Activated CD8-positive, alpha-beta T cell treated with anti-CD3 and anti-CD28 coated beads for 36 hours (primary cell): ENCODE measurements at regions not wholly inside any gene's neighbourhood (a gene's known extent, or its start where the extent isn't known, plus 50 kb on each side); places are given as distances from the start of the nearest gene placed in this dataset.

ENCODE experiments used
- ATAC-seq: fragments of 200-7000 bp; cut with Tn5 transposase; one replicate; pipeline ENCODE4 v1.10.0; 2021; ENCODE audit warnings: mild to moderate bottlenecking, moderate library complexity
- CTCF ChIA-PET: fragments of 350-600 bp; sonication (Branson Sonifier 250); formaldehyde crosslinking; loops from one replicate; lab custom pipeline; 2021; ENCODE audit warnings: antibody characterized with exemption; lab: Charles Lee
- POLR2A ChIA-PET: fragments of 350-600 bp; sonication (Branson Sonifier 250); formaldehyde crosslinking; loops from one replicate; lab custom pipeline; 2021; ENCODE audit warnings: antibody characterized with exemption; lab: Charles Lee
- DNase-seq: peaks from one replicate; pipeline ENCODE4 v3.0.0-alpha.2; 2020
- H3K27ac Mint-ChIP-seq: one replicate; pipeline ENCODE4 v1.8.0; 2021; ENCODE audit warnings: mild to moderate bottlenecking, mixed read lengths
- H3K27me3 Mint-ChIP-seq: one replicate; pipeline ENCODE4 v1.8.0; 2021; ENCODE audit warnings: mixed read lengths
- H3K36me3 Mint-ChIP-seq: one replicate; pipeline ENCODE4 v1.8.0; 2021; ENCODE audit warnings: low read depth, mixed read lengths
- H3K4me1 Mint-ChIP-seq: one replicate; pipeline ENCODE4 v1.8.0; 2021; ENCODE audit warnings: low read depth, mixed read lengths
- H3K4me3 Mint-ChIP-seq: one replicate; pipeline ENCODE4 v1.8.0; 2021; ENCODE audit warnings: mild to moderate bottlenecking, moderate library complexity, mixed read lengths
- H3K9me3 Mint-ChIP-seq: one replicate; pipeline ENCODE4 v1.8.0; 2021; ENCODE audit warnings: mixed read lengths
- intact Hi-C: fragments of 100-400 bp; cut with micrococcal nuclease; formaldehyde crosslinking; loops from one replicate; pipeline ENCODE4 v1.10.0; 2022
- TF ChIP-seq, protein P1 (sequence below): fragments of 200-600 bp; IDR thresholded peaks from one replicate; pipeline ENCODE4 v1.8.0; 2022; ENCODE audit warnings: antibody characterized with exemption, mild to moderate bottlenecking

DNA sequence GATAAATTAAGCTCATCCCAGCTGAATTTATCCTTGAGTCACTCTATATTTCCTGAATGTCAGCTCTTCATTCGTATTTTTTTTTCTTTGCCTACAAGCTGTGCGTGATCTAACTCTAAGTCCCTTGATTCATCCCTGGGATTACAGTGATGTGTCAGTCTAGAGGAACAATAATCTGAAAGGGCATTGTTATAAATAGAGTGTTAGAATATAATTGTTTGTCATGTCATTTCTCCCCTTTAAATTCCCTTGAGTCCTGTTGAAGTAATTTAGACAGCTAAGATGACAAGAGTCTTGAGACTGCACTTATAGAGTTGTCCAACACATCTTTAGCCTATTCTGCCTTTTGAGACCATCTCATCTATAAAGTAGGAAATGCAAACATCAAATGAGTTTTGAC is 621.8 kb downstream of the ZIC1 start:
- DNase-seq: no peak
- intact Hi-C loops: no loop called here
- Mint-ChIP-seq H3K27ac (no peak overlapping the region), H3K4me3 (no peak overlapping the region), H3K4me1 (no peaks in the 10 kb centered on the region), H3K9me3 (peaks cover 6% of the 10 kb centered on the region), H3K27me3 (no peaks in the 10 kb centered on the region), H3K36me3 (no peaks in the 10 kb centered on the region)
- ChIA-PET CTCF (no interaction called here), POLR2A (no interaction called here)
- no peak for ATAC-seq
- TF ChIP-seq, protein P1, sequence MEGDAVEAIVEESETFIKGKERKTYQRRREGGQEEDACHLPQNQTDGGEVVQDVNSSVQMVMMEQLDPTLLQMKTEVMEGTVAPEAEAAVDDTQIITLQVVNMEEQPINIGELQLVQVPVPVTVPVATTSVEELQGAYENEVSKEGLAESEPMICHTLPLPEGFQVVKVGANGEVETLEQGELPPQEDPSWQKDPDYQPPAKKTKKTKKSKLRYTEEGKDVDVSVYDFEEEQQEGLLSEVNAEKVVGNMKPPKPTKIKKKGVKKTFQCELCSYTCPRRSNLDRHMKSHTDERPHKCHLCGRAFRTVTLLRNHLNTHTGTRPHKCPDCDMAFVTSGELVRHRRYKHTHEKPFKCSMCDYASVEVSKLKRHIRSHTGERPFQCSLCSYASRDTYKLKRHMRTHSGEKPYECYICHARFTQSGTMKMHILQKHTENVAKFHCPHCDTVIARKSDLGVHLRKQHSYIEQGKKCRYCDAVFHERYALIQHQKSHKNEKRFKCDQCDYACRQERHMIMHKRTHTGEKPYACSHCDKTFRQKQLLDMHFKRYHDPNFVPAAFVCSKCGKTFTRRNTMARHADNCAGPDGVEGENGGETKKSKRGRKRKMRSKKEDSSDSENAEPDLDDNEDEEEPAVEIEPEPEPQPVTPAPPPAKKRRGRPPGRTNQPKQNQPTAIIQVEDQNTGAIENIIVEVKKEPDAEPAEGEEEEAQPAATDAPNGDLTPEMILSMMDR: no peak

DNA sequence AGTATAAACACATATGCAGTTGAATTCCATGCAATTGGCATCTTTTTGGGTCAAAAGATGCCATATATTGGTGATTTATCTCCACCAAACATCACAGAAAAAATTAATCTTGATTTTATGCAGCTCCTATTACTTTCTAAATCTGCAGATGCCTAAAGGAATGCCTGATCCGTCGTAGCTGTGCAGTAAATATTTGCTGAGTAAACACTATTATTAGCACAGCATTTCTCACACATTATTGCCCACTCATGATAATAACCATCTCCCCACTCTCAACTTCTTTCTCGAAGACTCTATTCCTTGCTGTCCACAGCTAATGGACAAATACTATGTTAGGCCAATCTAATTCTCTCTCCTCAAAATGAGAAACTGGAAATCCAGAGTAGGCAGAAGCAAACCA is 625.2 kb downstream of the ZIC1 start:
- no peaks in the 10 kb centered on the region for H3K36me3 Mint-ChIP-seq
- CTCF ChIA-PET: no interaction called here
- H3K9me3 Mint-ChIP-seq: peaks cover 4% of the 10 kb centered on the region
- no peaks in the 10 kb centered on the region for H3K4me1 Mint-ChIP-seq
- TF ChIP-seq, protein P1: no peak
- no peaks in the 10 kb centered on the region for H3K27me3 Mint-ChIP-seq
- POLR2A ChIA-PET: no interaction called here
- H3K27ac Mint-ChIP-seq: no peak overlapping the region
- DNase-seq (no peak), ATAC-seq (no peak)
- intact Hi-C loops: no loop called here
- H3K4me3 Mint-ChIP-seq: no peak overlapping the region

DNA sequence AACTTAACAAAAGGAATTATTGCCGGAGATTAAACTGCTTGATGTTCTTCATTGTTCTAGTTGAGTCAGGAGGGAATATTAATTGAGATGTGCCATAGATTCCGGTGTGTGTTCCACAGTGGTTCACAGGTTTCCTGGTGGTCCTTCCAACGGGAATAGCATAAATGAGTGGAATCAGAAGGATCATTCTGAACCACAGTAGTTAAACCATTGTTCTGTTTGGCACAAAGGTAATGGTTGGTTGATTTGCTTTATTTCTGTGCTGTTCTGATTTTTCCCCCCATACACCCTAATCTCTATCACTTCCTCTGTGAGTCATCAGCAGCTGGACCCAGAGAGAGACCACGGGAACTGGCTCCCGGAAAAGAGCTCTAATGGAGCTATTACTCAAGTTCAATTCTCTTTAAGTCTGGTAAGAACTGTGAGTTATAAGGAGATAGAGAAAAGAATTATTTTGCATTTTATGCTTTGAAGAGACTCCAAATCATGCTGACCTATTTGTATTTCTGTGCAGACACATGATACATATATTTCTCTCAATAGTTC is 627.2 kb downstream of the ZIC1 start:
- no peaks in the 10 kb centered on the region for H3K27me3 Mint-ChIP-seq
- H3K4me1 Mint-ChIP-seq: no peaks in the 10 kb centered on the region
- no peak overlapping the region for H3K4me3 Mint-ChIP-seq
- TF ChIP-seq, protein P1: no peak
- no peak overlapping the region for H3K27ac Mint-ChIP-seq
- no peaks in the 10 kb centered on the region for H3K36me3 Mint-ChIP-seq
- ChIA-PET POLR2A (no interaction called here), CTCF (no interaction called here)
- peaks cover 6% of the 10 kb centered on the region for H3K9me3 Mint-ChIP-seq
- intact Hi-C loops: no loop called here
- DNase-seq: no peak
- ATAC-seq: no peak

DNA sequence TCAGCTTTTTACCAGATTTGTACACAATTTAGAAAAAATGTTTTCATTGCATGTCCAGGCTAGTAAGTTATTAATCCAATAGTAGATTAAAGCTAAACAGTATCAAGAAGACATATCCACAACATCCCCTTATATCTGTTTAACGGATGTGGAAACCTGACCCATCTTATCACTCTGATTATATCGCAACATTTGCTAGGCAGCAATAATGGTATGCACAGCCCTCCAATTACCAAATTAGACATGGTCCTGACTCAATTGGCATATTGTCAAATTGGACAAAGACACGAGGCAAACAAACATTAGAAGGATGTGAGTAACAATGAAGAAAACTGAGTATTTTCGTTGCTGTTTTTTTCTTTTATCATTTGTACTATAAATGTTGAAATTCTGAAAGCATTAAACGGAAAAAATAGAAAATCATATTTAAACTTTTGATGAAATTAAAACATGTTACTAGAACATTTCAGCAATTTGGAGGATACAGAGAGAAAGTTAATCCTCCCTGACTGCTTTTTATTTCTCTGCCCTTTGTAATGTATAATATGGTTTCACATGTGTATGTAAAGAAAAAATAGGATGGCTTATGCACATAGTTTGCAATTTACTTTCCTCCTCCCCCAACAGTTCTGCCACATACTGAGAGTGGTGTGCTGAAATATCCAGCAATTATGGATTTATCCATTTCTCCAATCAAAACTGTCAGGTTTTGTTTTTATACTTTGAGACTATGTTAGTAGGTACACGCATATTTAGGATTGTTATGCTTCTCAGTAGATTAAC is 633.7 kb downstream of the ZIC1 start:
- H3K4me3 Mint-ChIP-seq: no peak overlapping the region
- H3K27ac Mint-ChIP-seq: no peak overlapping the region
- H3K36me3 Mint-ChIP-seq: no peaks in the 10 kb centered on the region
- intact Hi-C loops: no loop called here
- CTCF ChIA-PET: no interaction called here
- peaks cover 6% of the 10 kb centered on the region for H3K9me3 Mint-ChIP-seq
- H3K4me1 Mint-ChIP-seq: no peaks in the 10 kb centered on the region
- TF ChIP-seq, protein P1: no peak
- POLR2A ChIA-PET: no interaction called here
- DNase-seq (no peak), ATAC-seq (no peak)
- no peaks in the 10 kb centered on the region for H3K27me3 Mint-ChIP-seq

DNA sequence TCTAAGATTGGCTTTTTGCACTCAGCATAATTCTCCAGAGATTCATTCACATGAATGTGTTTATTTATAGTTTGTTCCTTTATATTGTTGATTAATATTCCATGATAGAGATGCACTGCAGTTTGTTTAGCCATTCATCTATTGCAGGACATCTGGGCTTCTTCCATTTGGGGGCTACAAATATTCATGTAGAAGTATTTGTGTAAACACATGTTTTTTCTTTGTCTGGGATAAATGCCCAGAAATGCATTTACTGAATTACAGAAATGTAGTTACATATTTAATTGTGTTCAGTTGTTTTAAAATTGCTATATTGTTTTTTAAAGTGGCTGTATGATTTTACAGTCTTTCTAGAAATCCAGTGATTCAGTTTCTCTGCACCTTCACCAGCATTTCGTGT is 635.0 kb downstream of the ZIC1 start:
- H3K4me3 Mint-ChIP-seq: no peak overlapping the region
- TF ChIP-seq, protein P1: no peak
- ATAC-seq (no peak), DNase-seq (no peak)
- no peak overlapping the region for H3K27ac Mint-ChIP-seq
- no peaks in the 10 kb centered on the region for H3K27me3 Mint-ChIP-seq
- ChIA-PET CTCF (no interaction called here), POLR2A (no interaction called here)
- peaks cover 6% of the 10 kb centered on the region for H3K9me3 Mint-ChIP-seq
- H3K36me3 Mint-ChIP-seq: no peaks in the 10 kb centered on the region
- intact Hi-C loops: no loop called here
- H3K4me1 Mint-ChIP-seq: no peaks in the 10 kb centered on the region
